ENCODE measurements at regions not wholly inside any gene's neighbourhood (a gene's known extent, or its start where the extent isn't known, plus 50 kb on each side); places are given as distances from the start of the nearest gene placed in this dataset.

GRCh38 chr9:31597977-31598376, 786.5 kb upstream of the ACO1 start:
- Histone ChIP-seq H2BK5ac (ENCODE audit: low read depth, low read length, poor library complexity, severe bottlenecking) (no peak overlapping the region), H2BK20ac (ENCODE audit: low read depth, low read length) (no peak overlapping the region), H2BK120ac (ENCODE audit: low read depth, low read length) (no peak overlapping the region), H2AK5ac (ENCODE audit: low read depth, low read length) (no peak overlapping the region), H3K27me3 (ENCODE audit: control insufficient read depth, insufficient read depth, low read length) (no peaks in the 10 kb centered on the region), H3K56ac (ENCODE audit: extremely low read depth, insufficient read depth, low read length) (no peak overlapping the region), H3K9me3 (ENCODE audit: control insufficient read depth, insufficient read depth, low read length) (no peaks in the 10 kb centered on the region), H3K4me3 (ENCODE audit: insufficient read depth, low read depth, low read length) (no peak overlapping the region), H3K18ac (ENCODE audit: low read depth, low read length) (no peak overlapping the region), H3K79me1 (ENCODE audit: low read depth in 1 of 2, low read length in 2 of 2) (no peaks in the 10 kb centered on the region), H4K20me1 (ENCODE audit: insufficient read depth, low read length) (no peaks in the 10 kb centered on the region), H3K36me3 (ENCODE audit: control insufficient read depth, insufficient read depth, low read length) (no peaks in the 10 kb centered on the region), H2AK9ac (replicated peaks; ENCODE audit: low read depth, low read length, poor library complexity) (no peak overlapping the region), H3K14ac (replicated peaks; ENCODE audit: low read depth, low read length) (no peak overlapping the region), H2BK15ac (ENCODE audit: low read depth, low read length) (no peak overlapping the region), H4K91ac (ENCODE audit: insufficient read depth, low read depth, low read length) (no peak overlapping the region), H3K4me2 (ENCODE audit: low read depth, low read length) (no peak overlapping the region), H4K5ac (ENCODE audit: low read depth, low read length) (no peak overlapping the region), H4K8ac (ENCODE audit: low read depth in 2 of 2, low read length in 2 of 2) (no peak overlapping the region), H2AFZ (replicated peaks; ENCODE audit: low read length, poor library complexity) (no peak overlapping the region), H3K23ac (ENCODE audit: low read depth, low read length) (no peak overlapping the region), H3K4me1 (ENCODE audit: control insufficient read depth, insufficient read depth, low read length) (no peaks in the 10 kb centered on the region), H3K9me1 (ENCODE audit: insufficient read depth, low read length) (no peaks in the 10 kb centered on the region), H3K27ac (ENCODE audit: insufficient read depth, low read length) (no peak overlapping the region), H3K4ac (ENCODE audit: low read depth, low read length) (no peak overlapping the region), H3K9ac (ENCODE audit: low read depth, low read length) (no peak overlapping the region)
- ChIA-PET CTCF (no interaction called here), POLR2A (ENCODE audit: unreplicated experiment) (no interaction called here)
- TF ChIP-seq BHLHE40 (IDR thresholded peaks at IDR 0.05; ENCODE audit: low read depth, low read length) (no peak), SMC3 (IDR thresholded peaks at IDR 0.05; ENCODE audit: low read depth, low read length) (no peak), NFE2L2 (IDR thresholded peaks at IDR 0.05; ENCODE audit: low read depth, low read length) (no peak), MAFK (IDR thresholded peaks at IDR 0.05; ENCODE audit: low read depth, low read length) (no peak), USF2 (IDR thresholded peaks at IDR 0.05; ENCODE audit: low read depth, low read length) (no peak), RFX5 (IDR thresholded peaks at IDR 0.05; ENCODE audit: low read depth, low read length) (no peak), POLR2A (IDR thresholded peaks at IDR 0.05; ENCODE audit: low read depth, low read length) (no peak), CEBPB (IDR thresholded peaks at IDR 0.05; ENCODE audit: low read depth, low read length) (no peak), ELK1 (IDR thresholded peaks at IDR 0.05; ENCODE audit: borderline replicate concordance, low read depth, low read length) (no peak), MXI1 (IDR thresholded peaks at IDR 0.05; ENCODE audit: borderline replicate concordance, low read depth, low read length) (no peak), CHD1 (IDR thresholded peaks at IDR 0.05; ENCODE audit: low read depth, low read length) (no peak), RCOR1 (IDR thresholded peaks at IDR 0.05; ENCODE audit: insufficient replicate concordance, low read length) (no peak), FOS (IDR thresholded peaks at IDR 0.05; ENCODE audit: low read depth, low read length) (no peak), CTCF (conservative IDR thresholded peaks at IDR 0.05; ENCODE audit: low read depth, low read length) (no peak), RAD21 (IDR thresholded peaks at IDR 0.05; ENCODE audit: low read length) (no peak), MAZ (IDR thresholded peaks at IDR 0.05; ENCODE audit: borderline replicate concordance, low read depth, low read length) (no peak)
- dilution Hi-C loops (cut with HindIII; ENCODE audit: low sequenced_read_pairs, unreplicated experiment) (no loop called here), intact Hi-C loops (cut with micrococcal nuclease) (no loop called here), in situ Hi-C loops (cut with MboI; ENCODE audit: low sequenced_read_pairs) (no loop called here)
- no TSS peak for BruUV-seq (replicated peaks)
- DNase-seq (no peak), ATAC-seq (ENCODE audit: low read depth) (no peak)
